Activated CD4-positive, alpha-beta memory T cell treated with anti-CD3 and anti-CD28 coated beads, Interleukin-2, amount 10 ng/mL, durations not matched to agents 7 days and 5 days (primary cell): ENCODE measurements at regions not wholly inside any gene's neighbourhood (a gene's known extent, or its start where the extent isn't known, plus 50 kb on each side); places are given as distances from the start of the nearest gene placed in this dataset.
"Not testable (repeated sequence)": the region's sequence is repeated elsewhere in the genome, so short reads cannot be mapped to it uniquely, and the experiment has no call there.

Experiments used
- CTCF ChIA-PET: fragments of 350-600 bp; sonication (Branson Sonifier 250); formaldehyde crosslinking; loops from one replicate; lab custom pipeline; 2021; ENCODE audit warnings: antibody characterized with exemption, inconsistent platforms; lab: Charles Lee
- POLR2A ChIA-PET: fragments of 350-600 bp; sonication (Branson Sonifier 250); formaldehyde crosslinking; loops from one replicate; lab custom pipeline; 2021; ENCODE audit warnings: antibody characterized with exemption; lab: Charles Lee
- DNase-seq: peaks from one replicate; pipeline ENCODE4 v3.0.0-alpha.2; 2020
- H3K27ac Mint-ChIP-seq: one replicate; pipeline ENCODE4 v1.8.0; 2021; ENCODE audit warnings: mild to moderate bottlenecking, mixed read lengths
- H3K27me3 Mint-ChIP-seq: one replicate; pipeline ENCODE4 v1.8.0; 2021; ENCODE audit warnings: mixed read lengths
- H3K36me3 Mint-ChIP-seq: one replicate; pipeline ENCODE4 v1.8.0; 2021; ENCODE audit warnings: low read depth, mixed read lengths
- H3K4me1 Mint-ChIP-seq: one replicate; pipeline ENCODE4 v1.8.0; 2021; ENCODE audit warnings: mixed read lengths
- H3K4me3 Mint-ChIP-seq: one replicate; pipeline ENCODE4 v1.8.0; 2021; ENCODE audit warnings: mild to moderate bottlenecking, mixed read lengths
- H3K9me3 Mint-ChIP-seq: one replicate; pipeline ENCODE4 v1.8.0; 2021; ENCODE audit warnings: mixed read lengths

- H3K9me3 Mint-ChIP-seq, H3K4me1 Mint-ChIP-seq, POLR2A ChIA-PET, H3K27ac Mint-ChIP-seq, H3K4me3 Mint-ChIP-seq, H3K27me3 Mint-ChIP-seq, H3K36me3 Mint-ChIP-seq, DNase-seq: not testable (repeated sequence)
- CTCF ChIA-PET, result interaction anchor here (0.7 kb wide), 1 partner anchor 850 kb away, joined by 4 read pairs; no protein-coding TSS in a partner anchor
These were observed 290.0 kb upstream of the HNRNPA3 start for GRCh38 chr2:176922545-176922944.

GRCh38 chr2:176923205-176923604 lies 289.4 kb upstream of the HNRNPA3 start:
- Mint-ChIP-seq H3K27ac (no peak overlapping the region), H3K36me3 (no peaks in the 10 kb centered on the region), H3K27me3 (peaks cover 10% of the 10 kb centered on the region), H3K4me1 (no peaks in the 10 kb centered on the region), H3K4me3 (no peak overlapping the region), H3K9me3 (no peaks in the 10 kb centered on the region)
- no peak for DNase-seq
- ChIA-PET CTCF (interaction anchor here (0.7 kb wide), 1 partner anchor 850 kb away, joined by 4 read pairs; no protein-coding TSS in a partner anchor), POLR2A (no interaction called here)

- H3K36me3 Mint-ChIP-seq, result peaks cover 6% of the 10 kb centered on the region
- no peak overlapping the region for H3K4me3 Mint-ChIP-seq
- peaks cover 5% of the 10 kb centered on the region for H3K9me3 Mint-ChIP-seq
- ChIA-PET POLR2A (no interaction called here), CTCF (no interaction called here)
- DNase-seq, result no peak
- peaks cover 8% of the 10 kb centered on the region for H3K27me3 Mint-ChIP-seq
- H3K4me1 Mint-ChIP-seq, result no peaks in the 10 kb centered on the region
- no peak overlapping the region for H3K27ac Mint-ChIP-seq
These were observed 287.6 kb upstream of the HNRNPA3 start for GRCh38 chr2:176924909-176925534.

- H3K4me3 Mint-ChIP-seq, result no peak overlapping the region
- CTCF ChIA-PET, result no interaction called here
- POLR2A ChIA-PET, result no interaction called here
- H3K36me3 Mint-ChIP-seq, result peaks cover 6% of the 10 kb centered on the region
- peaks cover 2% of the 10 kb centered on the region for H3K27me3 Mint-ChIP-seq
- H3K4me1 Mint-ChIP-seq, result peaks cover 8% of the 10 kb centered on the region
- no peak for DNase-seq
- H3K27ac Mint-ChIP-seq, result no peak overlapping the region
- H3K9me3 Mint-ChIP-seq, result peaks cover 5% of the 10 kb centered on the region
These were observed 286.1 kb upstream of the HNRNPA3 start for GRCh38 chr2:176926453-176926852.

GRCh38 chr2:176929387-176929786 lies 283.2 kb upstream of the HNRNPA3 start:
- H3K27ac Mint-ChIP-seq, DNase-seq, H3K9me3 Mint-ChIP-seq, POLR2A ChIA-PET, H3K36me3 Mint-ChIP-seq, H3K4me3 Mint-ChIP-seq, H3K27me3 Mint-ChIP-seq: not testable (repeated sequence)
- peaks cover 22% of the 10 kb centered on the region for H3K4me1 Mint-ChIP-seq
- CTCF ChIA-PET, result interaction anchor here (1.3 kb wide), 1 partner anchor 219 kb away, joined by 4 read pairs; no protein-coding TSS in a partner anchor

- H3K4me3 Mint-ChIP-seq, result peak overlapping the region; percentile 40
- H3K27me3 Mint-ChIP-seq, result peaks cover 4% of the 10 kb centered on the region
- H3K4me1 Mint-ChIP-seq, result peaks cover 24% of the 10 kb centered on the region
- peak; percentile 33 for DNase-seq
- CTCF ChIA-PET, result interaction anchor here (1.6 kb wide), 1 partner anchor 57 kb away, joined by 4 read pairs; no protein-coding TSS in a partner anchor
- peaks cover 6% of the 10 kb centered on the region for H3K36me3 Mint-ChIP-seq
- POLR2A ChIA-PET, result interaction anchor here (0.6 to 1.5 kb wide), 7 partner anchors 23 to 378 kb away, joined by 3 to 4 read pairs (median 3); partner anchors contain the start of genes HNRNPA3 and NFE2L2
- H3K27ac Mint-ChIP-seq, result peak overlapping the region; percentile 81
- H3K9me3 Mint-ChIP-seq, result peaks cover 5% of the 10 kb centered on the region
These were observed 280.7 kb upstream of the HNRNPA3 start for GRCh38 chr2:176931588-176932563.

- no peak overlapping the region for H3K27ac Mint-ChIP-seq
- peaks cover 32% of the 10 kb centered on the region for H3K4me1 Mint-ChIP-seq
These were observed 278.5 kb upstream of the HNRNPA3 start for GRCh38 chr2:176934131-176934530.

GRCh38 chr2:176934869-176935415 lies 277.7 kb upstream of the HNRNPA3 start:
- ChIA-PET CTCF (interaction anchor here (0.7 kb wide), 1 partner anchor 117 kb away, joined by 3 read pairs; no protein-coding TSS in a partner anchor), POLR2A (no interaction called here)
- Mint-ChIP-seq H3K4me1 (peaks cover 32% of the 10 kb centered on the region), H3K27ac (no peak overlapping the region), H3K36me3 (no peaks in the 10 kb centered on the region), H3K4me3 (no peak overlapping the region), H3K9me3 (no peaks in the 10 kb centered on the region), H3K27me3 (peaks cover 8% of the 10 kb centered on the region)
- no peak for DNase-seq

More at GRCh38 chr2:176934131-176934530, 278.5 kb upstream of the HNRNPA3 start:
- POLR2A ChIA-PET, result no interaction called here
- CTCF ChIA-PET, result no interaction called here
- peaks cover 5% of the 10 kb centered on the region for H3K9me3 Mint-ChIP-seq
- H3K36me3 Mint-ChIP-seq, result peaks cover 6% of the 10 kb centered on the region
- no peak overlapping the region for H3K4me3 Mint-ChIP-seq
- H3K27me3 Mint-ChIP-seq, result peaks cover 6% of the 10 kb centered on the region
- no peak for DNase-seq

GRCh38 chr2:176935543-176936102 lies 277.0 kb upstream of the HNRNPA3 start:
- Mint-ChIP-seq H3K27me3 (peaks cover 11% of the 10 kb centered on the region), H3K36me3 (no peaks in the 10 kb centered on the region), H3K9me3 (no peaks in the 10 kb centered on the region), H3K27ac (no peak overlapping the region), H3K4me3 (no peak overlapping the region), H3K4me1 (peaks cover 32% of the 10 kb centered on the region)
- CTCF ChIA-PET, result interaction anchor here (0.7 kb wide), 1 partner anchor 117 kb away, joined by 3 read pairs; no protein-coding TSS in a partner anchor
- DNase-seq, result no peak
- POLR2A ChIA-PET, result no interaction called here

GRCh38 chr2:176936410-176936809 lies 276.2 kb upstream of the HNRNPA3 start:
- H3K36me3 Mint-ChIP-seq, result no peaks in the 10 kb centered on the region
- peaks cover 24% of the 10 kb centered on the region for H3K4me1 Mint-ChIP-seq
- DNase-seq, result no peak
- H3K4me3 Mint-ChIP-seq, result no peak overlapping the region
- no peak overlapping the region for H3K27ac Mint-ChIP-seq
- no peaks in the 10 kb centered on the region for H3K9me3 Mint-ChIP-seq
- CTCF ChIA-PET, result no interaction called here
- POLR2A ChIA-PET, result no interaction called here
- peaks cover 17% of the 10 kb centered on the region for H3K27me3 Mint-ChIP-seq

GRCh38 chr2:176944998-176945397 lies 267.6 kb upstream of the HNRNPA3 start:
- DNase-seq, result no peak
- ChIA-PET POLR2A (no interaction called here), CTCF (no interaction called here)
- H3K9me3 Mint-ChIP-seq, result no peaks in the 10 kb centered on the region
- no peak overlapping the region for H3K4me3 Mint-ChIP-seq
- no peaks in the 10 kb centered on the region for H3K36me3 Mint-ChIP-seq
- H3K4me1 Mint-ChIP-seq, result no peaks in the 10 kb centered on the region
- H3K27ac Mint-ChIP-seq, result no peak overlapping the region
- H3K27me3 Mint-ChIP-seq, result peaks cover 12% of the 10 kb centered on the region

- Mint-ChIP-seq H3K9me3 (peaks cover 3% of the 10 kb centered on the region), H3K27ac (no peak overlapping the region)
These were observed 264.8 kb upstream of the HNRNPA3 start for GRCh38 chr2:176947754-176948153.

More at GRCh38 chr2:176947754-176948153, 264.8 kb upstream of the HNRNPA3 start:
- POLR2A ChIA-PET, result no interaction called here
- peaks cover 3% of the 10 kb centered on the region for H3K27me3 Mint-ChIP-seq
- H3K36me3 Mint-ChIP-seq, result no peaks in the 10 kb centered on the region
- H3K4me1 Mint-ChIP-seq, result no peaks in the 10 kb centered on the region
- CTCF ChIA-PET, result no interaction called here
- no peak overlapping the region for H3K4me3 Mint-ChIP-seq
- DNase-seq, result no peak
